Astrocyte of the spinal cord (primary cell): ENCODE measurements at regions not wholly inside any gene's neighbourhood (a gene's known extent, or its start where the extent isn't known, plus 50 kb on each side); places are given as distances from the start of the nearest gene placed in this dataset.

ENCODE experiments used
- DNase-seq: peaks from one replicate; pipeline ENCODE4 v3.0.0; 2011; ENCODE audit warnings: low read depth, low spot score
- H3K4me3 ChIP-seq: 2 replicates; pipeline ENCODE4 v1.5.1; 2011; ENCODE audit warnings: low read depth, mild to moderate bottlenecking, low read length, moderate library complexity
- CTCF ChIP-seq: IDR thresholded peaks from 2 replicates; pipeline ENCODE4 v1.5.1; 2012; ENCODE audit warnings: low read depth, mild to moderate bottlenecking, low read length, inconsistent platforms
- in situ Hi-C: cut with HindIII; loops from 2 replicates; pipeline ENCODE4 v1.10.0; 2017; ENCODE audit warnings: low sequenced_read_pairs

GRCh38 chr6:41437604-41438003 is 102.2 kb downstream of the NCR2 start:
- no peak for TF ChIP-seq CTCF
- DNase-seq, result no peak
- in situ Hi-C loops, result no loop called here
- no peak overlapping the region for H3K4me3 ChIP-seq

- DNase-seq, result no peak
- in situ Hi-C loops, result no loop called here
Measured at GRCh38 chr6:41438746-41439145, 103.3 kb downstream of the NCR2 start.

DNA sequence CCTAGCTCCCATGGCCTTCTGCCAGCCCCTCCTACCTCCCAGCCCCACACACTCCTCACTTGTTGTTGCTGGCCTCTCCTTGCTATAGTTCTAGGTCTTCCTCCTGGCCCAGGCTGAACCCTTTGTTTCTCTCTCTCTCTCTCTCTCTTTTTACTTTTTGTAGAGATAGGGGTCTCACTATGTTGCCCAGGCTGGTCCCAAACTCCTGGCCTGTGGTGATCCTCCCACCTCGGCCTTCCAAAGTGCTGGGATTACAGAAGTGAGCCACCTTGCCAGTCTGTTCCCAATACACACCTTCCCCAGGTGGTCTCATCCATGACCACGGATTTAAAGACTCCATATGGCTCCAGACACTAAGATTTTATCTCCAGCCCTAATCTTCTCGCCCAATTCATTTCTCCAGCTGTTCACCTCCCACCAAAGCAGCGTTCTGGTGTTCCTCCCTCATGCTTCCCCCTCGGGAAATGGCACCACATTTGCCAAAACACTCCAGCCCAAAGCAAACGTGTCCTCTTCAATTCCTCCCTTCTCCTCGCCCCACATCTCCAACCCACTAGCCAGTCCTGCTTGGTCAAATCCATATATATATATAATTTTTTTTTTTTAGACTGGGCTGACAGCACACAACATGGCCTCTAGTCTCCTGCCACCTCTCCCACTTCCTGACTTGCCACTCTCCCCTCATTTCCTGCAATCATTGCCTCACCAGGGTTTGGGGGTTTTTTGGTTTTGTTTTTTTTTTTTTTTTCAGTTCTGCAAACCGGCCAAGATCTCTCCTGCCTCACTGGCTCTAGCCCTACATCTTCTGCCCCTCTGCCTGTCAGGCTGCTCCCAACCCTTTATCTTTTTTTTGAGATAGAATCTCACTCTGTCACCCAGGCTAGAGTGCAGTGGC is 104.4 kb downstream of the NCR2 start:
- no peak for DNase-seq
- in situ Hi-C loops, result no loop called here
- no peak overlapping the region for H3K4me3 ChIP-seq
- no peak for TF ChIP-seq CTCF

More at GRCh38 chr6:41438746-41439145, 103.3 kb downstream of the NCR2 start:
- TF ChIP-seq CTCF, result no peak
- H3K4me3 ChIP-seq, result no peak overlapping the region

- H3K4me3 ChIP-seq, result no peak overlapping the region
- no peak for TF ChIP-seq CTCF
- in situ Hi-C loops, result no loop called here
- no peak for DNase-seq
Measured at GRCh38 chr6:41440958-41441357, 105.2 kb upstream of the FOXP4 start.

DNA sequence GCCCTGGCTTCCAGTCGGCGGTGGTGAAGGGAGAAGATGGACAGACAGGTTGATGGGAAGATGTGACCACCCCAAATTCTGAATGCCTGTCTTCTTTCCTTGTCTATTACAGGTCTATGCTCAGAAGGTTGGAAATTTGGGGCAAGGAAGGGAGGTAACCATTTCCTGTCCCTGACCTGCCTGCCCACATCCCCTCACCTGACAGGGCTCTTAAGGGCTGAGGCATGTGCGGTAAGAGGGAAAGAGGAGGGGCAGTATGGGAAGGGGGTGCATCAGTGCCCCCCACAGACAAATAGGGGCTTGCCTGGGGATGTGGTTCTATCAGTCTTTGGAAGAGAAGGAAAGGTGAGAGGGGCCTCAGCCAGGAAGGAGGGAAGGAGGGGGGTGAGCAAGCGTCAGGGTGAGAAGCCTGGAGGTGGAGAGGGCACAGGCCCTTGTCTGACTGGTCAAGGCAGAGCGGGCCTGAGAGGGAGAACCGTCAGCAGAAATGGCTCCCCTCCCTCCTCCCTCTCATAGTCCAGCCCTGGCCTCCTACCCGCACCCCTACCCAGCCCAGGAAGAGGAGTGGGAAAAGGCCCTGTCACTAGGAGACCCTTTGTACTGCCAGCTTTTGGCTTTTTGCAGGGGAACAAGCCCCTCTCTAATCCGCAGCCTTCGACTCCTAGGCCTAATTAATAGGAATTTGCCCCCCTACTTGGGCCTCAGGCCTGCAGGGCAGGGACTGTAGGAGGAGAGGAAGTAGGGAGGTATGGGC is 104.4 kb upstream of the FOXP4 start:
- no peak overlapping the region for H3K4me3 ChIP-seq
- TF ChIP-seq CTCF, result no peak
- no peak for DNase-seq
- in situ Hi-C loops, result no loop called here

GRCh38 chr6:41442352-41442672 is 103.9 kb upstream of the FOXP4 start:
- in situ Hi-C loops, result no loop called here
- no peak for TF ChIP-seq CTCF
- H3K4me3 ChIP-seq, result no peak overlapping the region
- no peak for DNase-seq
